HepG2 (cell line): ENCODE measurements at regions not wholly inside any gene's neighbourhood (a gene's known extent, or its start where the extent isn't known, plus 50 kb on each side); places are given as distances from the start of the nearest gene placed in this dataset.

Experiments
- ATAC-seq: fragments of 200-7000 bp; cut with Tn5 transposase; 3 replicates; pipeline ENCODE4 v1.9.1; 2020; ENCODE audit warnings: mild to moderate bottlenecking, moderate library complexity
- BruUV-seq: library from RNA; stranded (reverse); fragments of 400-500 nt; replicated peaks from 2 replicates; lab custom pipeline; 2021; lab: Mats Ljungman, UMichigan
- CTCF ChIA-PET: fragments of 300-600 bp; formaldehyde crosslinking; extraction: SDS; loops from one replicate; lab custom pipeline; 2021; ENCODE audit warnings: low total read pairs, inconsistent platforms, low intra/inter-chr PET ratio; lab: Yijun Ruan, JAX
- POLR2A ChIA-PET: fragments of 350-600 bp; sonication (Branson Sonifier 250); formaldehyde crosslinking; loops from one replicate; lab custom pipeline; 2020; ENCODE audit warnings: antibody characterized with exemption, inconsistent platforms; lab: Yijun Ruan, JAX
- DNase-seq: peaks from one replicate; pipeline ENCODE4 v3.0.0-alpha.2; 2015; ENCODE audit warnings: low spot score
- FAIRE-seq: peaks from 3 replicates; lab custom pipeline; 2011; peaks lifted over from hg19 to GRCh38; lab: Jason Lieb, UNC
- H2AFZ ChIP-seq: one replicate; pipeline ENCODE4 v1.6.1; 2011; ENCODE audit warnings: low read length, inconsistent platforms
- H3K27ac ChIP-seq: fragments of 300-600 bp; 3 replicates; pipeline ENCODE4 v1.8.0; 2011; ENCODE audit warnings: mixed run types, mild to moderate bottlenecking, mixed read lengths, low read length, inconsistent platforms; ENCODE audit not compliant: insufficient read depth; ENCODE audit errors: extremely low read length
- H3K27me3 ChIP-seq, 2 experiments: fragments of 200-600 bp in 1 of 2; 2 replicates in 1 of 2; 3 replicates in 1 of 2; pipeline versions ENCODE4 v1.6.0 to v1.8.0; 2011; ENCODE audit warnings: low read length in 2 of 2, mild to moderate bottlenecking in 2 of 2, moderate library complexity in 2 of 2, inconsistent platforms in 1 of 2; ENCODE audit not compliant: insufficient read depth in 2 of 2, control insufficient read depth in 1 of 2
- H3K36me3 ChIP-seq, 2 experiments: fragments of 200-600 bp in 1 of 2; replicated peaks in 1 of 2; 2 replicates in 1 of 2; 3 replicates in 1 of 2; pipeline versions ENCODE4 v1.5.1 to v1.8.0; 2011; ENCODE audit warnings: low read length in 2 of 2, inconsistent platforms in 1 of 2; ENCODE audit not compliant: insufficient read depth in 2 of 2, control insufficient read depth in 1 of 2
- H3K4me1 ChIP-seq: 2 replicates; pipeline ENCODE4 v1.5.1; 2012; ENCODE audit warnings: low read length, inconsistent platforms; ENCODE audit not compliant: insufficient read depth
- H3K4me2 ChIP-seq: 2 replicates; pipeline ENCODE4 v1.6.0; 2011; ENCODE audit warnings: low read depth, low read length, inconsistent platforms
- H3K4me3 ChIP-seq, 3 experiments: fragments of 200-600 bp in 1 of 3; sonication (generic), shearing (Covaris generic) in 1 of 3; replicated peaks in 1 of 3; 2 replicates each; pipeline ENCODE4 v1.5.1; 2011 to 2016; ENCODE audit warnings: low read length in 3 of 3, inconsistent platforms in 2 of 3, low read depth in 2 of 3, mild to moderate bottlenecking in 2 of 3, control low read depth in 1 of 3, mixed read lengths in 1 of 3; ENCODE audit not compliant: insufficient read depth in 1 of 3
- H3K79me2 ChIP-seq: one replicate; pipeline ENCODE4 v1.6.1; 2011; ENCODE audit warnings: low read length, inconsistent platforms; ENCODE audit not compliant: insufficient read depth
- H3K9ac ChIP-seq: 2 replicates; pipeline ENCODE4 v1.6.0; 2011; ENCODE audit warnings: mild to moderate bottlenecking, low read depth, low read length, inconsistent platforms; ENCODE audit not compliant: insufficient read depth
- H3K9me3 ChIP-seq: 2 replicates; pipeline ENCODE4 v1.5.1; 2012; ENCODE audit warnings: mild to moderate bottlenecking, low read length
- H4K20me1 ChIP-seq: 2 replicates; pipeline ENCODE4 v1.6.0; 2011; ENCODE audit warnings: inconsistent platforms, mild to moderate bottlenecking, low read length, moderate library complexity; ENCODE audit not compliant: insufficient read depth
- CBX5 ChIP-seq: sonication (generic); formaldehyde crosslinking; IDR thresholded peaks from 2 replicates; pipeline ENCODE4 v1.4.0; 2020; ENCODE audit warnings: missing genetic modification reagents, borderline replicate concordance
- CCAR2 ChIP-seq: fragments of 200-400 bp; formaldehyde crosslinking; optimal IDR thresholded peaks from 2 replicates; pipeline ENCODE3; 2018; ENCODE audit warnings: low read depth, mild to moderate bottlenecking, low read length, moderate library complexity
- CCDC6 ChIP-seq: sonication (generic); formaldehyde crosslinking; IDR thresholded peaks from 2 replicates; pipeline ENCODE4 v1.8.1; 2022; ENCODE audit warnings: mild to moderate bottlenecking, missing genetic modification reagents, moderate library complexity
- CHD2 ChIP-seq: IDR thresholded peaks from 2 replicates; pipeline ENCODE4 v1.6.1; 2011; ENCODE audit warnings: low read depth, low read length, improper control_type of control experiment
- FIP1L1 ChIP-seq: fragments of 200-400 bp; formaldehyde crosslinking; IDR thresholded peaks from 2 replicates; pipeline ENCODE4 v1.6.1; 2018; ENCODE audit warnings: low read depth, mild to moderate bottlenecking, low read length, moderate library complexity, borderline replicate concordance; ENCODE audit not compliant: insufficient read depth
- FOXA1 ChIP-seq, 2 experiments: fragments of 450-650 bp in 1 of 2; sonication (generic) in 1 of 2; formaldehyde crosslinking in 1 of 2; IDR thresholded peaks; 2 replicates each; pipeline versions ENCODE4 v1.4.0 to v1.6.1; 2016 to 2020; ENCODE audit warnings: missing genetic modification reagents in 1 of 2
- GMEB1 ChIP-seq: sonication (generic); formaldehyde crosslinking; IDR thresholded peaks from 2 replicates; pipeline ENCODE4 v1.5.1; 2020; ENCODE audit warnings: missing genetic modification reagents, mild to moderate bottlenecking, borderline replicate concordance
- GRHL1 ChIP-seq: sonication (generic); formaldehyde crosslinking; conservative IDR thresholded peaks from 2 replicates; pipeline ENCODE4 v1.8.0; 2022; ENCODE audit warnings: missing genetic modification reagents
- LRRFIP1 ChIP-seq: sonication (generic); formaldehyde crosslinking; conservative IDR thresholded peaks from 2 replicates; pipeline ENCODE4 v1.4.0; 2020; ENCODE audit warnings: missing genetic modification reagents
- NFIC ChIP-seq: IDR thresholded peaks from 2 replicates; pipeline ENCODE4 v1.6.1; 2012; ENCODE audit warnings: mild to moderate bottlenecking, low read length, inconsistent platforms
- POLR2AphosphoS2 ChIP-seq: IDR thresholded peaks from 2 replicates; pipeline ENCODE4 v1.6.1; 2011; ENCODE audit warnings: low read depth, low read length, improper control_type of control experiment
- RFX1 ChIP-seq: fragments of 450-650 bp; IDR thresholded peaks from 2 replicates; pipeline ENCODE4 v1.6.1; 2017
- SIX1 ChIP-seq: sonication (generic); formaldehyde crosslinking; IDR thresholded peaks from 2 replicates; pipeline ENCODE4 v1.4.0; 2020; ENCODE audit warnings: missing genetic modification reagents, borderline replicate concordance
- ZKSCAN5 ChIP-seq: sonication (generic); formaldehyde crosslinking; IDR thresholded peaks from 2 replicates; pipeline ENCODE4 v1.5.1; 2020; ENCODE audit warnings: mild to moderate bottlenecking, missing genetic modification reagents
- ZNF335 ChIP-seq: sonication (generic); formaldehyde crosslinking; IDR thresholded peaks from 2 replicates; pipeline ENCODE4 v1.4.0; 2020; ENCODE audit warnings: missing genetic modification reagents
- ZNF382 ChIP-seq: sonication (generic); formaldehyde crosslinking; IDR thresholded peaks from 2 replicates; pipeline ENCODE4 v1.5.0; 2020; ENCODE audit warnings: missing genetic modification reagents, mild to moderate bottlenecking, borderline replicate concordance
- ZNF576 ChIP-seq: sonication (generic); formaldehyde crosslinking; IDR thresholded peaks from 2 replicates; pipeline ENCODE4 v1.4.0; 2020; ENCODE audit warnings: mild to moderate bottlenecking, missing genetic modification reagents
- ZNF598 ChIP-seq: sonication (generic); formaldehyde crosslinking; IDR thresholded peaks from 2 replicates; pipeline ENCODE4 v1.5.1; 2020; ENCODE audit warnings: mild to moderate bottlenecking, missing genetic modification reagents, borderline replicate concordance
- ZNF678 ChIP-seq: sonication (generic); formaldehyde crosslinking; IDR thresholded peaks from 2 replicates; pipeline ENCODE4 v1.4.0; 2020; ENCODE audit warnings: mild to moderate bottlenecking, missing genetic modification reagents
- WGBS: methylation state at CpG from one replicate; pipeline ENCODE4 v1.1.6; 2017; ENCODE audit warnings: low lambda C conversion rate; 5-methylcytosine and 5-hydroxymethylcytosine counted together
- in situ Hi-C: cut with HindIII; loops from 2 replicates; pipeline ENCODE4 v1.10.0; 2017; ENCODE audit warnings: low pct_unique_long_range_greater_than_20kb; ENCODE audit not compliant: extremely low pct_ligation_motif_present
- intact Hi-C: fragments of 100-400 bp; cut with micrococcal nuclease; formaldehyde crosslinking; loops from one replicate; pipeline ENCODE4 v1.10.0; 2022; ENCODE audit not compliant: unreplicated experiment

GRCh38 chr12:59850268-59850667 is 254.4 kb downstream of the SLC16A7 start:
- DNase-seq (no peak), FAIRE-seq (no peak), ATAC-seq (no peak)
- no peaks in the 10 kb centered on the region for H3K36me3 ChIP-seq
- POLR2A ChIA-PET = no interaction called here
- BruUV-seq = no TSS peak
- H3K9ac ChIP-seq = no peak overlapping the region
- no peaks in the 10 kb centered on the region for H3K79me2 ChIP-seq
- H2AFZ ChIP-seq = no peak overlapping the region
- in situ Hi-C loops = no loop called here
- no peak overlapping the region for H3K4me3 ChIP-seq
- H3K4me1 ChIP-seq = no peaks in the 10 kb centered on the region
- no peaks in the 10 kb centered on the region for H3K27me3 ChIP-seq
- CTCF ChIA-PET = no interaction called here
- TF ChIP-seq CBX5 (CRISPR knock-in tag) (no peak), LRRFIP1 (no peak), ZNF598 (CRISPR knock-in tag) (no peak), GRHL1 (CRISPR knock-in tag) (no peak), ZNF335 (CRISPR knock-in tag) (no peak), CHD2 (no peak), GMEB1 (CRISPR knock-in tag) (no peak), ZKSCAN5 (no peak), FOXA1 (IDR thresholded peaks at IDR 0.05) (no peak), FOXA1 (CRISPR knock-in tag; IDR thresholded peaks at IDR 0.05) (no peak), ZNF576 (CRISPR knock-in tag) (no peak), POLR2AphosphoS2 (no peak), ZNF678 (no peak), CCDC6 (CRISPR knock-in tag) (no peak), SIX1 (CRISPR knock-in tag) (no peak), CCAR2 (no peak), RFX1 (no peak), ZNF382 (no peak), NFIC (no peak), FIP1L1 (no peak)
- H4K20me1 ChIP-seq = no peaks in the 10 kb centered on the region
- 17% methylated on average over 2 of the region's 2 CpGs for WGBS
- no peak overlapping the region for H3K27ac ChIP-seq
- intact Hi-C loops = no loop called here
- no peak overlapping the region for H3K4me2 ChIP-seq
- H3K9me3 ChIP-seq = peaks cover 17% of the 10 kb centered on the region
